H9 (cell line): ENCODE measurements at regions not wholly inside any gene's neighbourhood (a gene's known extent, or its start where the extent isn't known, plus 50 kb on each side); places are given as distances from the start of the nearest gene placed in this dataset.
"Not testable (repeated sequence)": the region's sequence is repeated elsewhere in the genome, so short reads cannot be mapped to it uniquely, and the experiment has no call there.

ENCODE experiments used
- DNase-seq: peaks from one replicate; pipeline ENCODE4 v3.0.0-alpha.2; 2017
- H2AFZ ChIP-seq: one replicate; pipeline ENCODE4 v1.6.1; 2013; ENCODE audit warnings: mild to moderate bottlenecking, low read length, control low read depth, moderate library complexity
- H2AK5ac ChIP-seq: 2 replicates; pipeline ENCODE4 v1.6.1; 2013; ENCODE audit warnings: low read length, control low read depth, mixed read lengths; ENCODE audit not compliant: insufficient read length
- H2BK120ac ChIP-seq: one replicate; pipeline ENCODE4 v1.6.1; 2013; ENCODE audit warnings: low read depth, mild to moderate bottlenecking, low read length, control low read depth, inconsistent platforms; ENCODE audit not compliant: poor library complexity, severe bottlenecking
- H2BK12ac ChIP-seq: 2 replicates; pipeline ENCODE4 v1.6.1; 2013; ENCODE audit warnings: low read length, control low read depth, mixed read lengths, low read depth; ENCODE audit not compliant: insufficient read length
- H2BK15ac ChIP-seq: 2 replicates; pipeline ENCODE4 v1.6.1; 2013; ENCODE audit warnings: low read depth, low read length, control low read depth
- H2BK20ac ChIP-seq: one replicate; pipeline ENCODE4 v1.6.1; 2013; ENCODE audit warnings: low read depth, mild to moderate bottlenecking, low read length, control low read depth, inconsistent platforms; ENCODE audit not compliant: poor library complexity, severe bottlenecking
- H2BK5ac ChIP-seq: 2 replicates; pipeline ENCODE4 v1.6.1; 2013; ENCODE audit warnings: low read length, control low read depth, mixed read lengths; ENCODE audit not compliant: insufficient read length
- H3K14ac ChIP-seq: 2 replicates; pipeline ENCODE4 v1.6.1; 2013; ENCODE audit warnings: low read length, control low read depth; ENCODE audit not compliant: insufficient read depth
- H3K18ac ChIP-seq: 2 replicates; pipeline ENCODE4 v1.6.1; 2013; ENCODE audit warnings: low read depth, mild to moderate bottlenecking, mixed read lengths, low read length, control low read depth; ENCODE audit not compliant: insufficient read length
- H3K23ac ChIP-seq: 2 replicates; pipeline ENCODE4 v1.6.1; 2013; ENCODE audit warnings: low read length, control low read depth, mixed read lengths, low read depth; ENCODE audit not compliant: insufficient read length
- H3K23me2 ChIP-seq: 2 replicates; pipeline ENCODE4 v1.6.1; 2013; ENCODE audit warnings: low read depth, mild to moderate bottlenecking, mixed read lengths, low read length, control low read depth; ENCODE audit not compliant: insufficient read length, poor library complexity, severe bottlenecking
- H3K27ac ChIP-seq: 2 replicates; pipeline ENCODE4 v1.5.1; 2013; ENCODE audit warnings: low read length, control low read depth, mixed read lengths, low read depth; ENCODE audit not compliant: insufficient read length
- H3K27me3 ChIP-seq: 2 replicates; pipeline ENCODE4 v1.6.1; 2013; ENCODE audit warnings: low read length, control low read depth, inconsistent platforms; ENCODE audit not compliant: insufficient read depth
- H3K4ac ChIP-seq: 2 replicates; pipeline ENCODE4 v1.6.1; 2013; ENCODE audit warnings: low read depth, mild to moderate bottlenecking, control low read depth, inconsistent platforms, low read length, moderate library complexity
- H3K4me1 ChIP-seq: 2 replicates; pipeline ENCODE4 v1.6.1; 2013; ENCODE audit warnings: low read length, control low read depth, inconsistent platforms; ENCODE audit not compliant: insufficient read depth
- H3K4me2 ChIP-seq: 2 replicates; pipeline ENCODE4 v1.6.1; 2013; ENCODE audit warnings: low read length, control low read depth, mixed read lengths; ENCODE audit not compliant: insufficient read length, insufficient read depth
- H3K56ac ChIP-seq: 2 replicates; pipeline ENCODE4 v1.6.1; 2013; ENCODE audit warnings: low read depth, mild to moderate bottlenecking, mixed read lengths, low read length, control low read depth; ENCODE audit not compliant: insufficient read length
- H3K79me1 ChIP-seq: 2 replicates; pipeline ENCODE4 v1.6.1; 2013; ENCODE audit warnings: low read depth, mild to moderate bottlenecking, moderate library complexity, low read length, control low read depth, inconsistent platforms; ENCODE audit not compliant: insufficient read depth, poor library complexity, severe bottlenecking
- H3K79me2 ChIP-seq: 2 replicates; pipeline ENCODE4 v1.6.1; 2013; ENCODE audit warnings: low read length, control low read depth, inconsistent platforms; ENCODE audit not compliant: insufficient read depth
- H3K9ac ChIP-seq: 2 replicates; pipeline ENCODE4 v1.6.1; 2013; ENCODE audit warnings: low read length, control low read depth, mixed read lengths; ENCODE audit not compliant: insufficient read length; ENCODE audit errors: extremely low read depth
- H3K9me3 ChIP-seq: one replicate; pipeline ENCODE4 v1.6.1; 2013; ENCODE audit warnings: low read depth, low read length, inconsistent platforms; ENCODE audit not compliant: control insufficient read depth
- H3T11ph ChIP-seq: one replicate; pipeline ENCODE4 v1.6.1; 2013; ENCODE audit warnings: mild to moderate bottlenecking, low read length, control low read depth, inconsistent platforms
- H4K20me1 ChIP-seq: one replicate; pipeline ENCODE4 v1.6.1; 2013; ENCODE audit not compliant: control insufficient read depth, insufficient read length, insufficient read depth
- H4K5ac ChIP-seq: 2 replicates; pipeline ENCODE4 v1.6.1; 2013; ENCODE audit warnings: low read depth, mild to moderate bottlenecking, mixed read lengths, low read length, control low read depth; ENCODE audit not compliant: insufficient read length
- H4K8ac ChIP-seq: replicated peaks from 2 replicates; pipeline ENCODE4 v1.6.1; 2013; ENCODE audit warnings: low read length, control low read depth, mixed read lengths, low read depth; ENCODE audit not compliant: insufficient read length
- H4K91ac ChIP-seq: 2 replicates; pipeline ENCODE4 v1.6.1; 2013; ENCODE audit warnings: low read depth, mild to moderate bottlenecking, moderate library complexity, mixed read lengths, low read length, control low read depth; ENCODE audit not compliant: insufficient read length
- H3K27ac Mint-ChIP-seq, 3 experiments: 2 replicates in 2 of 3; 3 replicates in 1 of 3; pipeline ENCODE4 v1.8.0; 2020 to 2021; ENCODE audit warnings: mixed read lengths in 3 of 3, mild to moderate bottlenecking in 1 of 3, moderate library complexity in 1 of 3
- H3K27me3 Mint-ChIP-seq: 2 replicates; pipeline ENCODE4 v1.8.0; 2021; ENCODE audit warnings: low read depth, mild to moderate bottlenecking, moderate library complexity, mixed read lengths
- H3K36me3 Mint-ChIP-seq, 3 experiments: 2 replicates in 2 of 3; 3 replicates in 1 of 3; pipeline ENCODE4 v1.8.0; 2020 to 2021; ENCODE audit warnings: low read depth in 3 of 3, mixed read lengths in 3 of 3; ENCODE audit not compliant: insufficient read depth in 1 of 3
- H3K4me1 Mint-ChIP-seq, 2 experiments: 2 replicates each; pipeline ENCODE4 v1.8.0; 2020; ENCODE audit warnings: mixed read lengths in 2 of 2
- H3K4me3 Mint-ChIP-seq, 2 experiments: 2 replicates in 1 of 2; 3 replicates in 1 of 2; pipeline ENCODE4 v1.8.0; 2020 to 2021; ENCODE audit warnings: mild to moderate bottlenecking in 2 of 2, mixed read lengths in 2 of 2, moderate library complexity in 1 of 2
- H3K9me3 Mint-ChIP-seq, 2 experiments: 2 replicates in 1 of 2; 3 replicates in 1 of 2; pipeline ENCODE4 v1.8.0; 2020; ENCODE audit warnings: mild to moderate bottlenecking in 2 of 2, mixed read lengths in 2 of 2, moderate library complexity in 1 of 2
- WGBS: extraction: QIAGEN DNeasy Blood & Tissue Kit; methylation state at CpG from one replicate; pipeline ENCODE4 v1.1.7; 2013; ENCODE audit warnings: missing lambda C conversion rate, low lambda C conversion rate, mixed read lengths; ENCODE audit not compliant: insufficient read length; ENCODE audit errors: extremely low coverage; 5-methylcytosine and 5-hydroxymethylcytosine counted together
- TF ChIP-seq, protein P1 (sequence below): fragments of 200-600 bp; sonication (generic); conservative IDR thresholded peaks from 3 replicates; pipeline ENCODE4 v1.8.0; 2021; ENCODE audit warnings: antibody characterized with exemption, mild to moderate bottlenecking

DNA sequence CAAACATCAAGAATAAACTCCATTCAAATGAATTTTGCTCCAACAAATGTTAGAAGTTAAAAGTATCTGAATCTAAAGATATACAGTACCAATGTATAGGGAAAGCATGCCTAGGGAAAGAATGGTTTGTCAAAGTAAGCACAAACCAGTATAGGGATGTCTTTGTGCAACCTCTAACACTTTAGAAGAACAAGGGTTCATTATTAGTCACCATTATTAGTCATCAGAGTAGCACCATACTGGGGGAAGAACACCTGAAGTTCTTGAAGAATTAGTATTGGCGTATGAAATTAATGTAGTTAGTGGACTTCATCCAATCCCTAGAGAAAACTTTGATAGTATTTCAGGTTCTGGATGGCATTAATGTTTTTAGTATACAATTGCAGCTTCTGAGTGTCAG, 943.7 kb downstream of the METTL15 start:
- H2AFZ ChIP-seq = no peak overlapping the region
- H2BK120ac ChIP-seq = no peak overlapping the region
- H4K91ac ChIP-seq = no peak overlapping the region
- H2BK20ac ChIP-seq = no peak overlapping the region
- Mint-ChIP-seq H3K27me3 (no peaks in the 10 kb centered on the region), H3K9me3 (peaks cover 18 to 31% of the 10 kb centered on the region in 2 experiments), H3K4me1 (no peaks in the 10 kb centered on the region), H3K27ac (no peak overlapping the region), H3K4me3 (no peak overlapping the region), H3K36me3 (peaks cover 6 to 20% (median 13%) of the 10 kb centered on the region in 3 experiments)
- DNase-seq = no peak
- no peak overlapping the region for H3K9ac ChIP-seq
- no peak overlapping the region for H2BK12ac ChIP-seq
- TF ChIP-seq, protein P1, sequence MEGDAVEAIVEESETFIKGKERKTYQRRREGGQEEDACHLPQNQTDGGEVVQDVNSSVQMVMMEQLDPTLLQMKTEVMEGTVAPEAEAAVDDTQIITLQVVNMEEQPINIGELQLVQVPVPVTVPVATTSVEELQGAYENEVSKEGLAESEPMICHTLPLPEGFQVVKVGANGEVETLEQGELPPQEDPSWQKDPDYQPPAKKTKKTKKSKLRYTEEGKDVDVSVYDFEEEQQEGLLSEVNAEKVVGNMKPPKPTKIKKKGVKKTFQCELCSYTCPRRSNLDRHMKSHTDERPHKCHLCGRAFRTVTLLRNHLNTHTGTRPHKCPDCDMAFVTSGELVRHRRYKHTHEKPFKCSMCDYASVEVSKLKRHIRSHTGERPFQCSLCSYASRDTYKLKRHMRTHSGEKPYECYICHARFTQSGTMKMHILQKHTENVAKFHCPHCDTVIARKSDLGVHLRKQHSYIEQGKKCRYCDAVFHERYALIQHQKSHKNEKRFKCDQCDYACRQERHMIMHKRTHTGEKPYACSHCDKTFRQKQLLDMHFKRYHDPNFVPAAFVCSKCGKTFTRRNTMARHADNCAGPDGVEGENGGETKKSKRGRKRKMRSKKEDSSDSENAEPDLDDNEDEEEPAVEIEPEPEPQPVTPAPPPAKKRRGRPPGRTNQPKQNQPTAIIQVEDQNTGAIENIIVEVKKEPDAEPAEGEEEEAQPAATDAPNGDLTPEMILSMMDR = no peak
- no peaks in the 10 kb centered on the region for H3K79me1 ChIP-seq
- H3K79me2 ChIP-seq = no peaks in the 10 kb centered on the region
- no peak overlapping the region for H3K14ac ChIP-seq
- H3K18ac ChIP-seq = no peak overlapping the region
- H3K4me1 ChIP-seq = no peaks in the 10 kb centered on the region
- H4K5ac ChIP-seq = no peak overlapping the region
- H2BK5ac ChIP-seq = no peak overlapping the region
- no peaks in the 10 kb centered on the region for H3K23me2 ChIP-seq
- no peak overlapping the region for H3K23ac ChIP-seq
- WGBS = no CpG with 5 or more reads among the region's 1 CpG
- no peak overlapping the region for H3K27ac ChIP-seq
- no peak overlapping the region for H3K4me2 ChIP-seq
- H3K56ac ChIP-seq = no peak overlapping the region
- no peak overlapping the region for H2BK15ac ChIP-seq
- H3K4ac ChIP-seq = no peak overlapping the region
- H3K9me3 ChIP-seq = no peaks in the 10 kb centered on the region
- H4K20me1 ChIP-seq = no peaks in the 10 kb centered on the region
- no peak overlapping the region for H3T11ph ChIP-seq
- H3K27me3 ChIP-seq = no peaks in the 10 kb centered on the region
- H4K8ac ChIP-seq = no peak overlapping the region
- H2AK5ac ChIP-seq = no peak overlapping the region

DNA sequence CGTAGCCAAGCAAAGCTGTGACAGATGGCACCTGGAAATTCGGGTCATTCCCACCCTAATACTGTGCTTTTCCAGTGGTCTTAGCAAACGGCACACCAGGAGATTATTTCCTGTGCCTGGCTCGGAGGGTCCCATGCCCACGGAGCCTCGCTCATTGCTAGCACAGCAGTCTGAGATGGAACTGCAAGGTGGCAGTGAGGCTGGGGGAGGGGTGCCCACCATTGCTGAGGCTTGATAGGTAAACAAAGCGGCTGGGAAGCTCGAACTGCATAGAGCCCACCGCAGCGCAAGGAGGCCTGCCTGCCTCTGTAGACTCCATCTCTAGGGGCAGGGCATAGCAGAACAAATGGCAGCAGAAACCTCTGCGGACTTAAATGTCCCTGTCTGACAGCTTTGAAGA, 942.8 kb downstream of the METTL15 start:
- not testable (repeated sequence) for H3K18ac ChIP-seq, H3T11ph ChIP-seq, H3K23ac ChIP-seq, H3K23me2 ChIP-seq, H4K91ac ChIP-seq, H3K4me1 ChIP-seq, H2AK5ac ChIP-seq, H2BK15ac ChIP-seq, H3K9ac ChIP-seq, H2AFZ ChIP-seq, H2BK5ac ChIP-seq, H3K4me3 Mint-ChIP-seq, H3K14ac ChIP-seq, H3K9me3 ChIP-seq, H3K27ac ChIP-seq, H3K4me1 Mint-ChIP-seq, H3K27me3 Mint-ChIP-seq, H4K5ac ChIP-seq, H3K79me1 ChIP-seq, H2BK20ac ChIP-seq, H4K20me1 ChIP-seq, H2BK120ac ChIP-seq, H3K4ac ChIP-seq, H3K79me2 ChIP-seq, H2BK12ac ChIP-seq, H3K27ac Mint-ChIP-seq, H3K56ac ChIP-seq, H3K27me3 ChIP-seq, DNase-seq, H3K4me2 ChIP-seq, H4K8ac ChIP-seq
- H3K9me3 Mint-ChIP-seq = peaks cover 9 to 21% of the 10 kb centered on the region in 2 experiments; a peak in 4 of 5 replicates
- WGBS = no CpG with 5 or more reads among the region's 11 CpGs
- peaks cover 1 to 11% (median 5%) of the 10 kb centered on the region in 3 experiments; a peak in 6 of 7 replicates for H3K36me3 Mint-ChIP-seq
